SH-SY5Y (cell line): ENCODE measurements at regions not wholly inside any gene's neighbourhood (a gene's known extent, or its start where the extent isn't known, plus 50 kb on each side); places are given as distances from the start of the nearest gene placed in this dataset.

Source experiments
- GATA2 ChIP-seq: IDR thresholded peaks from 2 replicates; pipeline ENCODE4 v1.6.1; 2011; ENCODE audit warnings: mild to moderate bottlenecking, low read depth, low read length
- GATA3 ChIP-seq: IDR thresholded peaks from 2 replicates; pipeline ENCODE4 v1.6.1; 2011; ENCODE audit warnings: low read depth, mild to moderate bottlenecking, low read length, moderate library complexity

- TF ChIP-seq GATA2 (no peak), GATA3 (no peak)
Observed at GRCh38 chr16:26795184-26795583, 271.5 kb upstream of the C16orf82 start.
